HCT116 (cell line): ENCODE measurements at regions not wholly inside any gene's neighbourhood (a gene's known extent, or its start where the extent isn't known, plus 50 kb on each side); places are given as distances from the start of the nearest gene placed in this dataset.

Experiments used
- ATAC-seq: fragments of 200-7000 bp; cut with Tn5 transposase; 2 replicates; pipeline ENCODE4 v1.9.1; 2020; ENCODE audit warnings: mild to moderate bottlenecking, moderate library complexity
- BruUV-seq: library from RNA; stranded (reverse); fragments of 400-500 nt; replicated peaks from 2 replicates; lab custom pipeline; 2021; lab: Mats Ljungman, UMichigan
- CTCF ChIA-PET: fragments of 300-600 bp; sonication (Branson Sonifier 250); formaldehyde crosslinking; loops from one replicate; lab custom pipeline; 2021; ENCODE audit warnings: antibody characterized with exemption; lab: Charles Lee
- POLR2A ChIA-PET: fragments of 300-600, 350-600 bp; sonication (Branson Sonifier 250); formaldehyde crosslinking; loops from one replicate; lab custom pipeline; 2021; ENCODE audit warnings: antibody characterized with exemption; lab: Charles Lee
- RAD21 ChIA-PET, 2 experiments: fragments of 300-600 bp; sonication (Branson Sonifier 250); formaldehyde crosslinking; loops; one replicate each; lab custom pipeline; 2023; ENCODE audit warnings: low total read pairs in 2 of 2; ENCODE audit not compliant: uncharacterized antibody in 2 of 2, unreplicated experiment in 2 of 2, low non-redundant PET in 1 of 2; lab: Charles Lee
- DNase-seq: peaks from one replicate; pipeline ENCODE4 v3.0.0-alpha.2; 2010; ENCODE audit warnings: low read depth, low spot score
- H2AFZ ChIP-seq: fragments of 200-600 bp; shearing (Covaris generic), sonication (generic); 2 replicates; pipeline ENCODE4 v1.6.1; 2017; ENCODE audit warnings: low read depth, mixed run types, mixed read lengths, antibody characterized with exemption, low read length; ENCODE audit not compliant: poor library complexity, severe bottlenecking
- H3K27ac ChIP-seq: 2 replicates; pipeline ENCODE4 v1.5.1; 2012; ENCODE audit warnings: low read depth, low read length
- H3K27me3 ChIP-seq: fragments of 200-600 bp; sonication (generic); 2 replicates; pipeline ENCODE4 v1.6.1; 2016; ENCODE audit warnings: mixed run types, low read length, mixed read lengths; ENCODE audit not compliant: insufficient read depth
- H3K36me3 ChIP-seq, 2 experiments: fragments of 200-500 bp in 1 of 2; fragments of 200-600 bp in 1 of 2; sonication (Bioruptor generic) in 1 of 2; sonication (generic) in 1 of 2; 2 replicates each; pipeline versions ENCODE4 v1.5.1 to v1.6.1; 2014 to 2016; ENCODE audit warnings: low read length in 2 of 2, inconsistent platforms in 1 of 2, mixed read lengths in 1 of 2, mixed run types in 1 of 2; ENCODE audit not compliant: insufficient read depth in 2 of 2, control insufficient read depth in 1 of 2
- H3K4me1 ChIP-seq, 2 experiments: fragments of 200-600 bp in 1 of 2; sonication (generic) in 1 of 2; 2 replicates each; pipeline versions ENCODE4 v1.5.1 to v1.6.1; 2012 to 2017; ENCODE audit warnings: low read length in 2 of 2, inconsistent platforms in 1 of 2, mild to moderate bottlenecking in 1 of 2, mixed read lengths in 1 of 2, mixed run types in 1 of 2, moderate library complexity in 1 of 2; ENCODE audit not compliant: insufficient read depth in 2 of 2, control insufficient read depth in 1 of 2
- H3K4me2 ChIP-seq: fragments of 200-600 bp; sonication (generic); 2 replicates; pipeline ENCODE4 v1.6.1; 2017; ENCODE audit warnings: mixed run types, low read length, mixed read lengths
- H3K4me3 ChIP-seq, 2 experiments: fragments of 200-600 bp in 1 of 2; sonication (generic) in 1 of 2; replicated peaks in 1 of 2; 2 replicates each; pipeline ENCODE4 v1.5.1; 2011 to 2016; ENCODE audit warnings: low read length in 2 of 2, control low read depth in 1 of 2, low read depth in 1 of 2, mild to moderate bottlenecking in 1 of 2, mixed read lengths in 1 of 2, mixed run types in 1 of 2
- H3K79me2 ChIP-seq: fragments of 200-600 bp; sonication (generic); 2 replicates; pipeline ENCODE4 v1.6.1; 2017; ENCODE audit warnings: mild to moderate bottlenecking, mixed run types, low read length, moderate library complexity, mixed read lengths; ENCODE audit not compliant: insufficient read depth
- H3K9ac ChIP-seq: fragments of 200-600 bp; sonication (generic); 2 replicates; pipeline ENCODE4 v1.6.1; 2016; ENCODE audit warnings: low read length, mixed read lengths
- H3K9me2 ChIP-seq: fragments of 200-600 bp; sonication (generic), shearing (Covaris generic); 2 replicates; pipeline ENCODE4 v1.6.1; 2017; ENCODE audit warnings: mixed run types, mild to moderate bottlenecking, moderate library complexity; ENCODE audit not compliant: insufficient read depth
- H3K9me3 ChIP-seq, 2 experiments: fragments of 200-500 bp in 1 of 2; fragments of 200-600 bp in 1 of 2; sonication (Bioruptor generic) in 1 of 2; sonication (generic) in 1 of 2; 2 replicates each; pipeline ENCODE4 v1.6.1; 2014 to 2017; ENCODE audit warnings: low read length in 2 of 2, mixed read lengths in 2 of 2, inconsistent platforms in 1 of 2, low read depth in 1 of 2, mild to moderate bottlenecking in 1 of 2, mixed run types in 1 of 2, moderate library complexity in 1 of 2; ENCODE audit not compliant: control insufficient read depth in 1 of 2, insufficient read depth in 1 of 2
- H4K20me1 ChIP-seq: fragments of 200-600 bp; sonication (generic), shearing (Covaris generic); 2 replicates; pipeline ENCODE4 v1.6.1; 2017; ENCODE audit warnings: mixed run types, mild to moderate bottlenecking, moderate library complexity; ENCODE audit not compliant: insufficient read depth
- ATF3 ChIP-seq: IDR thresholded peaks from 2 replicates; pipeline ENCODE4 v1.6.1; 2012
- CTCF ChIP-seq, 3 experiments: fragments of 200-600 bp in 1 of 3; sonication (generic) in 1 of 3; IDR thresholded peaks in 2 of 3; conservative IDR thresholded peaks in 1 of 3; 2 replicates each; pipeline ENCODE4 v1.5.1; 2012 to 2017; ENCODE audit warnings: low read depth in 2 of 3, low read length in 2 of 3, antibody characterized with exemption in 1 of 3, borderline replicate concordance in 1 of 3, control low read depth in 1 of 3, mild to moderate bottlenecking in 1 of 3, mixed read lengths in 1 of 3, mixed run types in 1 of 3, moderate library complexity in 1 of 3; ENCODE audit not compliant: insufficient read depth in 1 of 3
- ELF1 ChIP-seq: IDR thresholded peaks from 2 replicates; pipeline ENCODE4 v1.6.1; 2012; ENCODE audit warnings: low read depth, borderline replicate concordance
- EZH2 ChIP-seq: fragments of 200-600 bp; sonication (generic); IDR thresholded peaks from 2 replicates; pipeline ENCODE4 v1.6.1; 2017; ENCODE audit warnings: antibody characterized with exemption, mixed run types
- EZH2phosphoT487 ChIP-seq: fragments of 200-600 bp; IDR thresholded peaks from 2 replicates; pipeline ENCODE4 v1.6.1; 2018; ENCODE audit warnings: antibody characterized with exemption, borderline replicate concordance
- POLR2A ChIP-seq: IDR thresholded peaks from 2 replicates; pipeline ENCODE4 v1.7.0; 2011; ENCODE audit warnings: borderline replicate concordance; ENCODE audit not compliant: insufficient read depth, insufficient read length; ENCODE audit errors: extremely low read depth
- RAD21 ChIP-seq: IDR thresholded peaks from 2 replicates; pipeline ENCODE4 v1.6.1; 2012; ENCODE audit warnings: low read depth, mild to moderate bottlenecking
- REST ChIP-seq: IDR thresholded peaks from 2 replicates; pipeline ENCODE4 v1.6.1; 2012; ENCODE audit warnings: low read depth
- SIN3A ChIP-seq: IDR thresholded peaks from 2 replicates; pipeline ENCODE4 v1.6.1; 2012; ENCODE audit warnings: low read depth
- SRF ChIP-seq: IDR thresholded peaks from 2 replicates; pipeline ENCODE4 v1.6.1; 2012; ENCODE audit warnings: low read depth
- TCF7L2 ChIP-seq: IDR thresholded peaks from 2 replicates; pipeline ENCODE4 v1.7.0; 2011; ENCODE audit warnings: borderline replicate concordance, inconsistent platforms; ENCODE audit not compliant: insufficient read depth, insufficient read length; ENCODE audit errors: extremely low read depth
- YY1 ChIP-seq: IDR thresholded peaks from 2 replicates; pipeline ENCODE4 v1.6.1; 2011; ENCODE audit warnings: low read length, low read depth, moderate library complexity, mild to moderate bottlenecking; ENCODE audit not compliant: insufficient replicate concordance; ENCODE audit errors: extremely low read depth
- ZBTB33 ChIP-seq: IDR thresholded peaks from 2 replicates; pipeline ENCODE4 v1.6.1; 2011; ENCODE audit warnings: mild to moderate bottlenecking, low read length, moderate library complexity; ENCODE audit not compliant: insufficient replicate concordance; ENCODE audit errors: extremely low read depth
- ZNF274 ChIP-seq: fragments of 200-500 bp; sonication (Bioruptor generic); IDR thresholded peaks from 2 replicates; pipeline ENCODE4 v1.6.1; 2014; ENCODE audit warnings: mild to moderate bottlenecking, low read depth, low read length, inconsistent platforms
- intact Hi-C: fragments of 100-400 bp; cut with micrococcal nuclease; formaldehyde crosslinking; loops from 2 replicates; pipeline ENCODE4 v1.10.0; 2022

- no peaks in the 10 kb centered on the region for H3K9me2 ChIP-seq
- no peaks in the 10 kb centered on the region for H4K20me1 ChIP-seq
- H3K79me2 ChIP-seq: no peaks in the 10 kb centered on the region
- intact Hi-C loops: loop anchor here (10.0 kb wide), 1 partner anchor 111 kb away; no protein-coding TSS in a partner anchor
- no peak overlapping the region for H2AFZ ChIP-seq
- no peak overlapping the region for H3K4me2 ChIP-seq
- no peak overlapping the region for H3K27ac ChIP-seq
- no peak for ATAC-seq
- H3K9ac ChIP-seq: no peak overlapping the region
- no TSS peak for BruUV-seq
- no peaks in the 10 kb centered on the region for H3K9me3 ChIP-seq
- H3K4me3 ChIP-seq: no peak overlapping the region
- no peak for TF ChIP-seq YY1
- no peak for TF ChIP-seq SIN3A
- TF ChIP-seq POLR2A: no peak
- TF ChIP-seq TCF7L2: no peak
- no peak for TF ChIP-seq REST
- TF ChIP-seq CTCF (IDR thresholded peaks at IDR 0.05 in 2 of 3, conservative IDR thresholded peaks at IDR 0.05 in 1 of 3; ENCODE audit: borderline replicate concordance in 1 of 3, insufficient read depth in 1 of 3, low read depth in 2 of 3, low read length in 2 of 3): no peak
- TF ChIP-seq EZH2phosphoT487: no peak
- TF ChIP-seq RAD21: no peak
- no peak for TF ChIP-seq SRF
- TF ChIP-seq ELF1: no peak
- no peak for TF ChIP-seq EZH2
- no peak for TF ChIP-seq ZBTB33
- TF ChIP-seq ATF3: no peak
- no peak for TF ChIP-seq ZNF274
- no peak for DNase-seq
- no peaks in the 10 kb centered on the region for H3K36me3 ChIP-seq
- ChIA-PET CTCF (no interaction called here), RAD21 (no interaction called here), POLR2A (no interaction called here)
- H3K4me1 ChIP-seq: no peaks in the 10 kb centered on the region
- no peaks in the 10 kb centered on the region; the same call in 1 of the 2 replicates for H3K27me3 ChIP-seq
These were observed 345.4 kb downstream of the STIM2 start for GRCh38 chr4:27206009-27206408.
